Esophagus muscularis mucosa (tissue), 3 donors: ENCODE measurements at regions not wholly inside any gene's neighbourhood (a gene's known extent, or its start where the extent isn't known, plus 50 kb on each side); places are given as distances from the start of the nearest gene placed in this dataset.

ENCODE experiments used
- POLR2A ChIP-seq: fragments of 450-650 bp; IDR thresholded peaks from one replicate; pipeline ENCODE4 v1.6.1; 2017; ENCODE audit warnings: antibody characterized with exemption, moderate library complexity, mild to moderate bottlenecking, low read depth
- POLR2AphosphoS5 ChIP-seq, 2 donors: sonication (generic); formaldehyde crosslinking; IDR thresholded peaks; one replicate each; pipeline ENCODE4 v1.6.1; 2017; ENCODE audit warnings: antibody characterized with exemption in 2 of 2
- TF ChIP-seq, protein P1 (sequence below), 3 experiments: fragments of 200-600 bp in 2 of 3; fragments of 450-650 bp in 1 of 3; sonication (generic) in 2 of 3; IDR thresholded peaks; one replicate each; pipeline ENCODE4 v1.5.1; 2017 to 2019; ENCODE audit warnings: antibody characterized with exemption in 3 of 3, mild to moderate bottlenecking in 2 of 3, moderate library complexity in 1 of 3

DNA sequence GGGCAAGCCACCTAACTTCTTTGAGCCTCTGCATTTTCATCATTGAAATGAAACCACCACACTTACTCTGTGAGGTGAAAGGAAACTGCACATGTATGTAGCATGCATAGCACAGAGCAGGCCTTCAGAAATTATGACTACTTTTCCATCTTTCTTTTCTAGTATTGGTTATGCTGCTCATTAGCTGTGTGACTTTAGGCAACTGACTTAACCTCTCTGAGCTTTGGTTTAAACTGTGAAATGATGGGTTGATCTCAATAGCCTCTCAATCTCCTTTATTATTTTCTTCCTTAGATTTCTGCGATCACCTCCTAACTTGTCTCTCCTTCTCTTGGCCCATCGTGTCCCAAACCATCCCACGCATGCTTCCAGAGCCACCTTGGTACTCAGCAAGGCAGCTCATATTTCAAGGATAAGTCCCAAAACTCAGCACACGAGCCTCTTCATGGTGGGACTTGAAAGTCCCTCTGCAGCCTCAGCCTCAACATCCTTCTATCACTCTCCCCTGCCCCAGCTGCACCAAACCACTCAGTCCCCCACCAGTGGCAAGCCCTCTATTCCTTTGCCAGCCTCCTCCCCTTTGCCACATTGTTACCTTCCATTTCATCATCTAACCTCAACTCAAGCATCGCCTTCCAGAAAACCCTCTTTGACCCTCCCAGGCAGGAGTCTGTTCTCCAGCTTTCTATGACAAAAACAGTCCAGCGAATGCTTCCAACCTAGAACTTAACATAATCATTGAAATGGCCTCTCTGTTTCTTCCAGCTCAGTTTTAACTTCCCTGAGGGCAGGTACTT lies 60.3 kb upstream of the DNAH5 start:
- TF ChIP-seq, protein P1, sequence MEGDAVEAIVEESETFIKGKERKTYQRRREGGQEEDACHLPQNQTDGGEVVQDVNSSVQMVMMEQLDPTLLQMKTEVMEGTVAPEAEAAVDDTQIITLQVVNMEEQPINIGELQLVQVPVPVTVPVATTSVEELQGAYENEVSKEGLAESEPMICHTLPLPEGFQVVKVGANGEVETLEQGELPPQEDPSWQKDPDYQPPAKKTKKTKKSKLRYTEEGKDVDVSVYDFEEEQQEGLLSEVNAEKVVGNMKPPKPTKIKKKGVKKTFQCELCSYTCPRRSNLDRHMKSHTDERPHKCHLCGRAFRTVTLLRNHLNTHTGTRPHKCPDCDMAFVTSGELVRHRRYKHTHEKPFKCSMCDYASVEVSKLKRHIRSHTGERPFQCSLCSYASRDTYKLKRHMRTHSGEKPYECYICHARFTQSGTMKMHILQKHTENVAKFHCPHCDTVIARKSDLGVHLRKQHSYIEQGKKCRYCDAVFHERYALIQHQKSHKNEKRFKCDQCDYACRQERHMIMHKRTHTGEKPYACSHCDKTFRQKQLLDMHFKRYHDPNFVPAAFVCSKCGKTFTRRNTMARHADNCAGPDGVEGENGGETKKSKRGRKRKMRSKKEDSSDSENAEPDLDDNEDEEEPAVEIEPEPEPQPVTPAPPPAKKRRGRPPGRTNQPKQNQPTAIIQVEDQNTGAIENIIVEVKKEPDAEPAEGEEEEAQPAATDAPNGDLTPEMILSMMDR (IDR thresholded peaks at IDR 0.05) = no peak
- TF ChIP-seq POLR2AphosphoS5 (IDR thresholded peaks at IDR 0.05) = no peak
- TF ChIP-seq POLR2A = no peak
